HEK293 (cell line): ENCODE measurements at regions not wholly inside any gene's neighbourhood (a gene's known extent, or its start where the extent isn't known, plus 50 kb on each side); places are given as distances from the start of the nearest gene placed in this dataset.

ENCODE experiments used
- CTCF ChIA-PET: fragments of 350-600 bp; formaldehyde crosslinking; extraction: SDS; loops from one replicate; lab custom pipeline; 2021; ENCODE audit warnings: antibody characterized with exemption; lab: Yijun Ruan, JAX
- POLR2A ChIA-PET: fragments of 300-600 bp; formaldehyde crosslinking; extraction: SDS; loops from one replicate; lab custom pipeline; 2020; ENCODE audit warnings: antibody characterized with exemption, inconsistent platforms; lab: Yijun Ruan, JAX
- H3K27ac ChIP-seq: fragments of 200-500 bp; sonication (Bioruptor generic); 2 replicates; pipeline ENCODE4 v1.5.1; 2014; ENCODE audit warnings: low read depth, low read length, control low read depth, inconsistent platforms; ENCODE audit errors: extremely low read depth
- H3K36me3 ChIP-seq, 2 experiments: fragments of 200-500 bp in 1 of 2; sonication (Bioruptor generic) in 1 of 2; 1 replicate in 1 of 2; 2 replicates in 1 of 2; pipeline ENCODE4 v1.5.1; 2014 to 2017; ENCODE audit warnings: inconsistent platforms in 2 of 2, low read length in 2 of 2; ENCODE audit not compliant: control insufficient read depth in 2 of 2, insufficient read depth in 1 of 2
- H3K4me1 ChIP-seq: fragments of 200-500 bp; sonication (Bioruptor generic); 2 replicates; pipeline ENCODE4 v1.5.1; 2014; ENCODE audit warnings: mild to moderate bottlenecking, low read length, inconsistent platforms; ENCODE audit not compliant: control insufficient read depth, insufficient read depth
- H3K4me3 ChIP-seq: 2 replicates; pipeline ENCODE4 v1.5.1; 2011; ENCODE audit warnings: low read depth, mild to moderate bottlenecking, control low read depth, low read length, moderate library complexity
- H3K9me3 ChIP-seq: fragments of 200-500 bp; sonication (Bioruptor generic); 2 replicates; pipeline ENCODE4 v1.5.1; 2014; ENCODE audit warnings: low read depth, low read length, inconsistent platforms; ENCODE audit not compliant: control insufficient read depth, insufficient read depth
- AEBP2 ChIP-seq: fragments of 450-650 bp; formaldehyde crosslinking; IDR thresholded peaks from 2 replicates; pipeline ENCODE4 v1.5.1; 2016; ENCODE audit warnings: missing biosample characterization, missing genetic modification characterization, borderline replicate concordance
- EGR2 ChIP-seq: fragments of 450-650 bp; formaldehyde crosslinking; IDR thresholded peaks from 2 replicates; pipeline ENCODE4 v1.5.1; 2016; ENCODE audit warnings: low read depth, missing biosample characterization, missing genetic modification characterization
- PBX3 ChIP-seq: sonication (generic); formaldehyde crosslinking; IDR thresholded peaks from 2 replicates; pipeline ENCODE4 v1.8.1; 2022; ENCODE audit warnings: mild to moderate bottlenecking, moderate library complexity, missing genetic modification reagents
- PRDM1 ChIP-seq: fragments of 450-650 bp; formaldehyde crosslinking; IDR thresholded peaks from 2 replicates; pipeline ENCODE4; 2016; ENCODE audit warnings: missing biosample characterization, missing genetic modification characterization
- SP3 ChIP-seq: fragments of 450-650 bp; formaldehyde crosslinking; IDR thresholded peaks from 2 replicates; pipeline ENCODE4 v1.5.1; 2016; ENCODE audit warnings: missing biosample characterization, missing genetic modification characterization
- TRIM28 ChIP-seq: IDR thresholded peaks from 2 replicates; pipeline ENCODE4 v1.6.1; 2011; ENCODE audit warnings: low read length, control low read depth, borderline replicate concordance
- ZBTB11 ChIP-seq: fragments of 450-650 bp; formaldehyde crosslinking; conservative IDR thresholded peaks from 2 replicates; pipeline ENCODE4 v1.5.1; 2016; ENCODE audit warnings: low read depth, missing biosample characterization, missing genetic modification characterization
- ZBTB26 ChIP-seq: fragments of 450-650 bp; formaldehyde crosslinking; optimal IDR thresholded peaks from 2 replicates; pipeline ENCODE3; 2016; ENCODE audit warnings: missing biosample characterization, mild to moderate bottlenecking, missing genetic modification characterization
- ZBTB8A ChIP-seq: fragments of 450-650 bp; formaldehyde crosslinking; IDR thresholded peaks from 2 replicates; pipeline ENCODE4 v1.5.1; 2016; ENCODE audit warnings: missing biosample characterization, missing genetic modification characterization
- ZEB2 ChIP-seq: fragments of 450-650 bp; formaldehyde crosslinking; IDR thresholded peaks from 2 replicates; pipeline ENCODE4 v1.5.1; 2016; ENCODE audit warnings: missing biosample characterization, missing genetic modification characterization
- ZFHX2 ChIP-seq: fragments of 450-650 bp; formaldehyde crosslinking; conservative IDR thresholded peaks from 2 replicates; pipeline ENCODE4 v1.5.1; 2016; ENCODE audit warnings: missing biosample characterization, missing genetic modification characterization
- ZFP3 ChIP-seq: fragments of 450-650 bp; formaldehyde crosslinking; IDR thresholded peaks from 2 replicates; pipeline ENCODE4 v1.5.1; 2016; ENCODE audit warnings: low read depth, missing biosample characterization, missing genetic modification characterization
- ZFP37 ChIP-seq: fragments of 450-650 bp; formaldehyde crosslinking; IDR thresholded peaks from 2 replicates; pipeline ENCODE4 v1.5.1; 2016; ENCODE audit warnings: missing biosample characterization, missing genetic modification characterization
- ZNF292 ChIP-seq: fragments of 450-650 bp; formaldehyde crosslinking; IDR thresholded peaks from 2 replicates; pipeline ENCODE4 v1.5.1; 2016; ENCODE audit warnings: low read depth, missing biosample characterization, missing genetic modification characterization, borderline replicate concordance
- ZNF302 ChIP-seq: fragments of 450-650 bp; formaldehyde crosslinking; IDR thresholded peaks from 2 replicates; pipeline ENCODE4 v1.5.1; 2016; ENCODE audit warnings: missing biosample characterization, missing genetic modification characterization, low read depth
- ZNF362 ChIP-seq: fragments of 450-650 bp; formaldehyde crosslinking; IDR thresholded peaks from 2 replicates; pipeline ENCODE4 v1.5.1; 2016; ENCODE audit warnings: missing biosample characterization, missing genetic modification characterization
- ZNF366 ChIP-seq: fragments of 450-650 bp; formaldehyde crosslinking; conservative IDR thresholded peaks from 2 replicates; pipeline ENCODE4 v1.5.1; 2016; ENCODE audit warnings: missing biosample characterization, missing genetic modification characterization
- ZNF48 ChIP-seq: fragments of 450-650 bp; formaldehyde crosslinking; IDR thresholded peaks from 2 replicates; pipeline ENCODE4 v1.5.1; 2016; ENCODE audit warnings: missing biosample characterization, missing genetic modification characterization
- ZNF629 ChIP-seq: fragments of 450-650 bp; formaldehyde crosslinking; IDR thresholded peaks from 2 replicates; pipeline ENCODE4 v1.5.1; 2017; ENCODE audit warnings: missing biosample characterization, missing genetic modification characterization
- ZNF639 ChIP-seq: fragments of 450-650 bp; formaldehyde crosslinking; IDR thresholded peaks from 2 replicates; pipeline ENCODE4 v1.5.1; 2016; ENCODE audit warnings: missing biosample characterization, missing genetic modification characterization
- ZNF660 ChIP-seq: fragments of 450-650 bp; IDR thresholded peaks from 2 replicates; pipeline ENCODE4 v1.5.1; 2018; ENCODE audit warnings: missing biosample characterization, mild to moderate bottlenecking, missing genetic modification characterization
- ZNF777 ChIP-seq: fragments of 450-650 bp; formaldehyde crosslinking; IDR thresholded peaks from 2 replicates; pipeline ENCODE4 v1.5.1; 2017; ENCODE audit warnings: missing biosample characterization, missing genetic modification characterization, borderline replicate concordance
- ZNF843 ChIP-seq: fragments of 450-650 bp; formaldehyde crosslinking; IDR thresholded peaks from 2 replicates; pipeline ENCODE4 v1.5.1; 2016; ENCODE audit warnings: missing biosample characterization, missing genetic modification characterization
- ZSCAN23 ChIP-seq: fragments of 450-650 bp; formaldehyde crosslinking; IDR thresholded peaks from 2 replicates; pipeline ENCODE4 v1.5.1; 2016; ENCODE audit warnings: missing biosample characterization, missing genetic modification characterization
- ZSCAN5A ChIP-seq: fragments of 450-650 bp; formaldehyde crosslinking; IDR thresholded peaks from 2 replicates; pipeline ENCODE4 v1.5.1; 2016; ENCODE audit warnings: missing biosample characterization, missing genetic modification characterization

GRCh38 chr10:36496758-36497157, 628.6 kb upstream of the ANKRD30A start (continued):
- TF ChIP-seq ZBTB11 (tag by site-specific recombination) (no peak), ZFP3 (no peak), ZFP37 (tag by site-specific recombination) (no peak), ZSCAN23 (tag by site-specific recombination) (no peak), ZNF48 (no peak), ZBTB8A (tag by site-specific recombination) (no peak), ZNF660 (tag by site-specific recombination) (no peak)

- H3K9me3 ChIP-seq, result no peaks in the 10 kb centered on the region
- H3K4me1 ChIP-seq, result no peaks in the 10 kb centered on the region; the same call in 1 of the 2 replicates
- H3K27ac ChIP-seq, result no peak overlapping the region
- ChIA-PET CTCF (no interaction called here), POLR2A (no interaction called here)
- no peak overlapping the region for H3K4me3 ChIP-seq
- no peaks in the 10 kb centered on the region for H3K36me3 ChIP-seq
- TF ChIP-seq ZNF292 (no peak), ZNF629 (tag by site-specific recombination) (peak; percentile 77), ZNF639 (tag by site-specific recombination) (0 out of 2 replicates have a peak, but pooled peaks have one; percentile 22), ZEB2 (tag by site-specific recombination) (0 out of 2 replicates have a peak, but pooled peaks have one; percentile 45), PBX3 (no peak), ZNF302 (tag by site-specific recombination) (no peak), ZSCAN5A (tag by site-specific recombination) (no peak), TRIM28 (peak; percentile 50), ZFHX2 (tag by site-specific recombination) (peak; percentile 45), ZNF366 (tag by site-specific recombination) (peak; percentile 46), EGR2 (tag by site-specific recombination) (0 out of 2 replicates have a peak, but pooled peaks have one; percentile 9), SP3 (tag by site-specific recombination) (peak; percentile 11; the same call in 1 of the 2 replicates), ZNF777 (no peak), ZBTB26 (tag by site-specific recombination) (no peak), AEBP2 (tag by site-specific recombination) (no peak), ZFP37 (tag by site-specific recombination) (no peak), ZNF843 (tag by site-specific recombination) (peak; percentile 36; the same call in 1 of the 2 replicates), ZNF362 (tag by site-specific recombination) (peak; percentile 28; the same call in 1 of the 2 replicates), PRDM1 (tag by site-specific recombination) (peak; percentile 49; the same call in 1 of the 2 replicates)
Observed at GRCh38 chr10:36494371-36494770, 631.0 kb upstream of the ANKRD30A start.
